Endothelial cell of umbilical vein (primary cell): ENCODE measurements at regions not wholly inside any gene's neighbourhood (a gene's known extent, or its start where the extent isn't known, plus 50 kb on each side); places are given as distances from the start of the nearest gene placed in this dataset.

ENCODE experiments used
- CTCF ChIP-seq, 2 donors: IDR thresholded peaks; 1 replicate in 1 of 2; 2 replicates in 1 of 2; pipeline ENCODE4 v1.5.1; 2011; ENCODE audit warnings: low read length in 2 of 2, mild to moderate bottlenecking in 2 of 2, moderate library complexity in 2 of 2, control low read depth in 1 of 2, inconsistent platforms in 1 of 2, low read depth in 1 of 2; ENCODE audit not compliant: insufficient read depth in 1 of 2; ENCODE audit errors: extremely low read depth in 1 of 2
- EZH2 ChIP-seq: IDR thresholded peaks from 2 replicates; pipeline ENCODE4 v1.6.1; 2012; ENCODE audit warnings: borderline replicate concordance, low read depth, mild to moderate bottlenecking, moderate library complexity, low read length, inconsistent platforms; ENCODE audit not compliant: severe bottlenecking
- POLR2A ChIP-seq: IDR thresholded peaks from 2 replicates; pipeline ENCODE4 v1.6.1; 2012; ENCODE audit warnings: low read depth, mild to moderate bottlenecking, control low read depth, low read length

GRCh38 chr3:104004956-104005355, 1361.8 kb upstream of the ALCAM start:
- TF ChIP-seq CTCF (IDR thresholded peaks at IDR 0.05; ENCODE audit: extremely low read depth in 1 of 2, insufficient read depth in 1 of 2, low read depth in 1 of 2, low read length in 2 of 2) (no peak), EZH2 (no peak), POLR2A (no peak)
